GM19395 (cell line): ENCODE measurements at regions not wholly inside any gene's neighbourhood (a gene's known extent, or its start where the extent isn't known, plus 50 kb on each side); places are given as distances from the start of the nearest gene placed in this dataset.

Experiments used
- ATAC-seq: cut with Tn5 transposase; IDR thresholded peaks from one replicate; pipeline ENCODE4 v1.9.1; 2021; ENCODE audit warnings: mild to moderate bottlenecking, moderate library complexity; ENCODE audit not compliant: unreplicated experiment

- ATAC-seq, result no peak
Measured at GRCh38 chr7:88442413-88442812, 135.7 kb upstream of the STEAP4 start.

GRCh38 chr7:88437132-88437531 is 130.4 kb upstream of the STEAP4 start:
- ATAC-seq, result peak; percentile 64

- no peak for ATAC-seq
Measured at GRCh38 chr7:88432301-88432700, 125.6 kb upstream of the STEAP4 start.

- ATAC-seq, result no peak
Measured at GRCh38 chr7:88431882-88432281, 125.2 kb upstream of the STEAP4 start.

- no peak for ATAC-seq
Measured at GRCh38 chr7:88429382-88429781, 122.7 kb upstream of the STEAP4 start.

GRCh38 chr7:88402529-88402928 is 95.8 kb upstream of the STEAP4 start:
- no peak for ATAC-seq

GRCh38 chr7:88401009-88401623 is 94.4 kb upstream of the STEAP4 start:
- peak; percentile 58 for ATAC-seq

- ATAC-seq, result no peak
Measured at GRCh38 chr7:88399696-88400240, 93.1 kb upstream of the STEAP4 start.

GRCh38 chr7:88399036-88399435 is 92.3 kb upstream of the STEAP4 start:
- no peak for ATAC-seq

GRCh38 chr7:88398459-88398858 is 91.8 kb upstream of the STEAP4 start:
- no peak for ATAC-seq

GRCh38 chr7:88396948-88397322 is 90.2 kb upstream of the STEAP4 start:
- peak; percentile 34 for ATAC-seq

- peak; percentile 85 for ATAC-seq
Measured at GRCh38 chr7:88396295-88396947, 89.7 kb upstream of the STEAP4 start.

GRCh38 chr7:88395715-88396114 is 89.0 kb upstream of the STEAP4 start:
- no peak for ATAC-seq

- no peak for ATAC-seq
Measured at GRCh38 chr7:88391247-88391646, 84.6 kb upstream of the STEAP4 start.

- ATAC-seq, result no peak
Measured at GRCh38 chr7:88387368-88387767, 80.7 kb upstream of the STEAP4 start.

- no peak for ATAC-seq
Measured at GRCh38 chr7:88386665-88387156, 80.0 kb upstream of the STEAP4 start.

GRCh38 chr7:88377434-88377833 is 70.7 kb upstream of the STEAP4 start:
- ATAC-seq, result no peak

GRCh38 chr7:88368686-88369085 is 62.0 kb upstream of the STEAP4 start:
- ATAC-seq, result no peak

- ATAC-seq, result no peak
Measured at GRCh38 chr7:88366845-88367244, 60.2 kb upstream of the STEAP4 start.

GRCh38 chr7:88363869-88364268 is 57.2 kb upstream of the STEAP4 start:
- ATAC-seq, result no peak

GRCh38 chr7:88363249-88363648 is 56.6 kb upstream of the STEAP4 start:
- ATAC-seq, result no peak

- no peak for ATAC-seq
Measured at GRCh38 chr7:88361357-88361756, 54.7 kb upstream of the STEAP4 start.
